CD14-positive monocyte (primary cell): ENCODE measurements at regions not wholly inside any gene's neighbourhood (a gene's known extent, or its start where the extent isn't known, plus 50 kb on each side); places are given as distances from the start of the nearest gene placed in this dataset.

Experiments used
- DNase-seq, 3 donors: peaks; one replicate each; pipeline ENCODE4 v3.0.0-alpha.2; 2011 to 2022
- H2AFZ ChIP-seq: 2 replicates; pipeline ENCODE4 v1.6.0; 2012; ENCODE audit warnings: mild to moderate bottlenecking, low read depth, low read length, inconsistent platforms; ENCODE audit not compliant: insufficient read depth, poor library complexity, severe bottlenecking
- H3K27ac ChIP-seq, 2 donors: 1 replicate in 1 of 2; 2 replicates in 1 of 2; pipeline ENCODE4 v1.5.1; 2012 to 2013; ENCODE audit warnings: low read length in 2 of 2, control low read depth in 1 of 2, inconsistent platforms in 1 of 2, low read depth in 1 of 2, mild to moderate bottlenecking in 1 of 2
- H3K27me3 ChIP-seq, 2 donors: one replicate each; pipeline versions ENCODE4 v1.6.0 to v1.6.1; 2011 to 2013; ENCODE audit warnings: low read length in 2 of 2; ENCODE audit not compliant: control insufficient read depth in 2 of 2, insufficient read depth in 2 of 2
- H3K36me3 ChIP-seq, 2 donors: replicated peaks in 1 of 2; 1 replicate in 1 of 2; 2 replicates in 1 of 2; pipeline versions ENCODE4 v1.5.1 to v1.6.1; 2012 to 2013; ENCODE audit warnings: low read length in 2 of 2, control low read depth in 1 of 2, inconsistent platforms in 1 of 2, mild to moderate bottlenecking in 1 of 2; ENCODE audit not compliant: insufficient read depth in 2 of 2, control insufficient read depth in 1 of 2
- H3K4me1 ChIP-seq, 2 donors: 1 replicate in 1 of 2; 2 replicates in 1 of 2; pipeline versions ENCODE4 v1.5.1 to v1.6.1; 2012 to 2013; ENCODE audit warnings: low read length in 2 of 2, control low read depth in 1 of 2, inconsistent platforms in 1 of 2, mild to moderate bottlenecking in 1 of 2, moderate library complexity in 1 of 2; ENCODE audit not compliant: insufficient read depth in 2 of 2, control insufficient read depth in 1 of 2
- H3K4me2 ChIP-seq: replicated peaks from 2 replicates; pipeline ENCODE3; 2012; ENCODE audit warnings: low read length, moderate library complexity, mild to moderate bottlenecking; ENCODE audit not compliant: poor library complexity, severe bottlenecking; ENCODE audit errors: extremely low read depth
- H3K4me3 ChIP-seq, 3 experiments: fragments of 200-600 bp in 1 of 3; sonication (generic) in 1 of 3; replicated peaks in 1 of 3; 1 replicate in 2 of 3; 2 replicates in 1 of 3; pipeline ENCODE4 v1.5.1; 2011 to 2013; ENCODE audit warnings: low read length in 3 of 3, mild to moderate bottlenecking in 3 of 3, control low read depth in 2 of 3, low read depth in 2 of 3, inconsistent platforms in 1 of 3, moderate library complexity in 1 of 3
- H3K79me2 ChIP-seq: 2 replicates; pipeline ENCODE4 v1.6.0; 2012; ENCODE audit warnings: mild to moderate bottlenecking, control low read depth, inconsistent platforms, low read length, moderate library complexity; ENCODE audit not compliant: insufficient read depth
- H3K9ac ChIP-seq: 2 replicates; pipeline ENCODE4 v1.6.0; 2017; ENCODE audit warnings: low read length, mild to moderate bottlenecking; ENCODE audit not compliant: insufficient read depth, poor library complexity, severe bottlenecking
- H3K9me3 ChIP-seq, 2 donors: replicated peaks in 1 of 2; 1 replicate in 1 of 2; 2 replicates in 1 of 2; pipeline versions ENCODE4 v1.5.1 to v1.6.1; 2012 to 2013; ENCODE audit warnings: low read length in 2 of 2, control low read depth in 1 of 2; ENCODE audit not compliant: control insufficient read depth in 1 of 2, insufficient read depth in 1 of 2
- H4K20me1 ChIP-seq: 2 replicates; pipeline ENCODE4 v1.6.0; 2012; ENCODE audit warnings: mild to moderate bottlenecking, low read length, control low read depth, moderate library complexity; ENCODE audit not compliant: insufficient read depth
- H3K27ac Mint-ChIP-seq, 7 donors: one replicate each; pipeline ENCODE4 v1.8.0; 2020; ENCODE audit warnings: mild to moderate bottlenecking in 7 of 7, mixed read lengths in 7 of 7, moderate library complexity in 6 of 7, inconsistent platforms in 2 of 7
- H3K27me3 Mint-ChIP-seq, 3 donors: one replicate each; pipeline ENCODE4 v1.8.0; 2021 to 2022; ENCODE audit warnings: low read depth in 3 of 3, mild to moderate bottlenecking in 3 of 3, mixed read lengths in 3 of 3, moderate library complexity in 3 of 3, inconsistent platforms in 1 of 3
- H3K36me3 Mint-ChIP-seq, 2 donors: one replicate each; pipeline ENCODE4 v1.8.0; 2020; ENCODE audit warnings: mixed read lengths in 2 of 2, inconsistent platforms in 1 of 2, mild to moderate bottlenecking in 1 of 2
- H3K4me1 Mint-ChIP-seq: one replicate; pipeline ENCODE4 v1.8.0; 2020; ENCODE audit warnings: mild to moderate bottlenecking, mixed read lengths
- H3K4me3 Mint-ChIP-seq, 2 donors: one replicate each; pipeline ENCODE4 v1.8.0; 2020; ENCODE audit warnings: mild to moderate bottlenecking in 2 of 2, mixed read lengths in 2 of 2, moderate library complexity in 1 of 2
- H3K9me3 Mint-ChIP-seq, 7 donors: one replicate each; pipeline ENCODE4 v1.8.0; 2020 to 2022; ENCODE audit warnings: mixed read lengths in 7 of 7, mild to moderate bottlenecking in 6 of 7, moderate library complexity in 6 of 7, inconsistent platforms in 2 of 7
- WGBS: methylation state at CpG from one replicate; pipeline ENCODE4 v1.1.5; 2013; ENCODE audit warnings: missing lambda C conversion rate; ENCODE audit not compliant: insufficient coverage; 5-methylcytosine and 5-hydroxymethylcytosine counted together
- intact Hi-C, 2 donors: fragments of 100-400 bp; cut with micrococcal nuclease; formaldehyde crosslinking; loops; one replicate each; pipeline versions ENCODE4 v1.15.0 to v1.15.1; 2023
- TF ChIP-seq, protein P1 (sequence below): fragments of 200-600 bp; IDR thresholded peaks from one replicate; pipeline ENCODE4 v1.8.0; 2022; ENCODE audit warnings: antibody characterized with exemption, mild to moderate bottlenecking

DNA sequence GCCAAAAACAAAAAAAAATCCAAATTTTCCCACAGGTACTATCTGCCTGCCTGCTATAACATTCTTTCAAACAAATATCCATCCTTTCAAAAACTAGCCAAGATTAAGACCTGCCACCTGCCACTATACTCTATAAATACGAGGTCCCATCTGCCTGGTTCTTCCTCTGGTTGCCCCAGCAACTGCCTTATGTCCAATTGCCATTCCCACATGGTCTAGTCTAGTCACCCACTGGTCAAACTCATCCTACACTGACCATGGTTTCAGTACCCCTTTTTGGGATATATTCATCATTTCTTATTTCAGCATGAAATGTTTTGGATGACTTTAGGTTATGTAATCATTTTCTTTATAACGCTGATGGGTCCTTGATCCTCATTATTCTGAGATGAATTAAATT, 95.1 kb upstream of the CCNG1 start:
- Mint-ChIP-seq H3K4me3 (no peak overlapping the region), H3K27me3 (peaks cover 0 to 2% (median 2%) of the 10 kb centered on the region in 3 donors), H3K27ac (no peak overlapping the region), H3K9me3 (no peaks in the 10 kb centered on the region), H3K4me1 (peaks cover 4% of the 10 kb centered on the region), H3K36me3 (no peaks in the 10 kb centered on the region)
- no peak overlapping the region for H3K9ac ChIP-seq
- 85% methylated on average over 1 of the region's 2 CpGs for WGBS
- H3K36me3 ChIP-seq, result no peaks in the 10 kb centered on the region
- H3K27ac ChIP-seq, result no peak overlapping the region
- peaks cover 0 to 2% of the 10 kb centered on the region in 2 donors for H3K9me3 ChIP-seq
- H4K20me1 ChIP-seq, result no peaks in the 10 kb centered on the region
- H2AFZ ChIP-seq, result no peak overlapping the region
- H3K27me3 ChIP-seq, result no peaks in the 10 kb centered on the region
- no peaks in the 10 kb centered on the region for H3K79me2 ChIP-seq
- H3K4me1 ChIP-seq, result no peaks in the 10 kb centered on the region
- peak in 2 of 3 donors; percentile 18 to 51 for DNase-seq
- H3K4me2 ChIP-seq, result no peak overlapping the region
- H3K4me3 ChIP-seq, result no peak overlapping the region
- TF ChIP-seq, protein P1, sequence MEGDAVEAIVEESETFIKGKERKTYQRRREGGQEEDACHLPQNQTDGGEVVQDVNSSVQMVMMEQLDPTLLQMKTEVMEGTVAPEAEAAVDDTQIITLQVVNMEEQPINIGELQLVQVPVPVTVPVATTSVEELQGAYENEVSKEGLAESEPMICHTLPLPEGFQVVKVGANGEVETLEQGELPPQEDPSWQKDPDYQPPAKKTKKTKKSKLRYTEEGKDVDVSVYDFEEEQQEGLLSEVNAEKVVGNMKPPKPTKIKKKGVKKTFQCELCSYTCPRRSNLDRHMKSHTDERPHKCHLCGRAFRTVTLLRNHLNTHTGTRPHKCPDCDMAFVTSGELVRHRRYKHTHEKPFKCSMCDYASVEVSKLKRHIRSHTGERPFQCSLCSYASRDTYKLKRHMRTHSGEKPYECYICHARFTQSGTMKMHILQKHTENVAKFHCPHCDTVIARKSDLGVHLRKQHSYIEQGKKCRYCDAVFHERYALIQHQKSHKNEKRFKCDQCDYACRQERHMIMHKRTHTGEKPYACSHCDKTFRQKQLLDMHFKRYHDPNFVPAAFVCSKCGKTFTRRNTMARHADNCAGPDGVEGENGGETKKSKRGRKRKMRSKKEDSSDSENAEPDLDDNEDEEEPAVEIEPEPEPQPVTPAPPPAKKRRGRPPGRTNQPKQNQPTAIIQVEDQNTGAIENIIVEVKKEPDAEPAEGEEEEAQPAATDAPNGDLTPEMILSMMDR, result no peak
- intact Hi-C loops, result loop anchor here in 1 of 2 donors (5.0 kb wide), 1 partner anchor 1800 kb away; no protein-coding TSS in a partner anchor

DNA sequence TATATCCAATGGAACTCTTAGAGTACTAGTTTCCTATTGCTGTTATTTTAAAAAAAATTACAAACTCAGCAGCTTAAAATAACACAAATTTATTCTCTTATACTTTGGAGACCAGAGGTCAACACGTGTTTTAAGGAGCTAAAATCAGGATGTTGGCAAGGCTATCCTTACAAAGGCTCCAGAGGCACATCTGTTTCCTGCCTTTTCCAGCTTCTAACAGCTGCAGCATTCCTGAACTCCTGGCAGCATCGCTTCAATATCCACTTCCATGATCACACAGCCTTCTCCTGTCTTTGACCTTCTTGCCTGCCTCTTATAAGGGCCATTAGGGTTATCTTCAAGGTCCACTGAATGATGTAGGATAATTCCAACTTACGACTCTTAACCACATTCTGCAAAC, 92.2 kb upstream of the CCNG1 start:
- Mint-ChIP-seq H3K4me1 (peaks cover 24% of the 10 kb centered on the region), H3K9me3 (peaks cover 0 to 5% (median 0%) of the 10 kb centered on the region in 7 donors), H3K4me3 (no peak overlapping the region), H3K27ac (no peak overlapping the region), H3K27me3 (peaks cover 0 to 2% (median 2%) of the 10 kb centered on the region in 3 donors), H3K36me3 (no peaks in the 10 kb centered on the region)
- peaks cover 0 to under 1% of the 10 kb centered on the region in 2 donors for H3K9me3 ChIP-seq
- H3K9ac ChIP-seq, result no peak overlapping the region
- peaks cover 22 to 26% of the 10 kb centered on the region in 2 donors for H3K4me1 ChIP-seq
- no peak overlapping the region for H3K27ac ChIP-seq
- no peak overlapping the region for H3K4me3 ChIP-seq
- intact Hi-C loops, result no loop called here
- no peaks in the 10 kb centered on the region for H3K79me2 ChIP-seq
- no peaks in the 10 kb centered on the region for H4K20me1 ChIP-seq
- 40% methylated on average over 1 of the region's 3 CpGs for WGBS
- H3K36me3 ChIP-seq, result no peaks in the 10 kb centered on the region
- H3K4me2 ChIP-seq, result no peak overlapping the region
- no peak overlapping the region for H2AFZ ChIP-seq
- no peak for DNase-seq
- TF ChIP-seq, protein P1, result no peak
- H3K27me3 ChIP-seq, result no peaks in the 10 kb centered on the region
